ENCODE measurements at regions not wholly inside any gene's neighbourhood (a gene's known extent, or its start where the extent isn't known, plus 50 kb on each side); places are given as distances from the start of the nearest gene placed in this dataset.
"Not testable (repeated sequence)": the region's sequence is repeated elsewhere in the genome, so short reads cannot be mapped to it uniquely, and the experiment has no call there.

GRCh38 chr10:4282496-4282895, 497.5 kb upstream of the KLF6 start:
- DNase-seq = no peak

GRCh38 chr10:4281190-4281825, 496.3 kb upstream of the KLF6 start:
- DNase-seq = no peak

- DNase-seq = no peak
These were observed 495.6 kb upstream of the KLF6 start for GRCh38 chr10:4280461-4281189.

- DNase-seq = no peak
These were observed 494.6 kb upstream of the KLF6 start for GRCh38 chr10:4279655-4280054.

GRCh38 chr10:4278186-4278585, 493.2 kb upstream of the KLF6 start:
- no peak for DNase-seq

GRCh38 chr10:4276151-4276550, 491.1 kb upstream of the KLF6 start:
- DNase-seq = no peak

GRCh38 chr10:4274671-4275070, 489.7 kb upstream of the KLF6 start:
- DNase-seq = not testable (repeated sequence)

- no peak for DNase-seq
These were observed 486.2 kb upstream of the KLF6 start for GRCh38 chr10:4271193-4271592.

- DNase-seq = no peak
These were observed 485.1 kb upstream of the KLF6 start for GRCh38 chr10:4270116-4270515.

- not testable (repeated sequence) for DNase-seq
These were observed 483.5 kb upstream of the KLF6 start for GRCh38 chr10:4268490-4268889.

GRCh38 chr10:4267086-4267773, 482.2 kb upstream of the KLF6 start:
- no peak for DNase-seq

- no peak for DNase-seq
These were observed 481.5 kb upstream of the KLF6 start for GRCh38 chr10:4266416-4267085.

- DNase-seq = no peak
These were observed 481.0 kb upstream of the KLF6 start for GRCh38 chr10:4265964-4266363.

GRCh38 chr10:4264209-4264865, 479.3 kb upstream of the KLF6 start:
- DNase-seq = no peak

- no peak for DNase-seq
These were observed 478.6 kb upstream of the KLF6 start for GRCh38 chr10:4263601-4263921.

- no peak for DNase-seq
These were observed 478.0 kb upstream of the KLF6 start for GRCh38 chr10:4262870-4263600.

GRCh38 chr10:4262449-4262848, 477.4 kb upstream of the KLF6 start:
- no peak for DNase-seq

- DNase-seq = no peak
These were observed 475.6 kb upstream of the KLF6 start for GRCh38 chr10:4260483-4261124.

GRCh38 chr10:4257939-4258465, 473.0 kb upstream of the KLF6 start:
- no peak for DNase-seq

GRCh38 chr10:4256971-4257370, 472.0 kb upstream of the KLF6 start:
- no peak for DNase-seq

GRCh38 chr10:4255751-4256150, 470.7 kb upstream of the KLF6 start:
- DNase-seq = no peak

Measured in COR-L47 (cell line).